NCI-H748 (cell line): ENCODE measurements at regions not wholly inside any gene's neighbourhood (a gene's known extent, or its start where the extent isn't known, plus 50 kb on each side); places are given as distances from the start of the nearest gene placed in this dataset.

ENCODE experiments used
- DNase-seq: peaks from one replicate; lab custom pipeline; 2025; ENCODE audit not compliant: unreplicated experiment; lab: John Stamatoyannopoulos, UW

DNA sequence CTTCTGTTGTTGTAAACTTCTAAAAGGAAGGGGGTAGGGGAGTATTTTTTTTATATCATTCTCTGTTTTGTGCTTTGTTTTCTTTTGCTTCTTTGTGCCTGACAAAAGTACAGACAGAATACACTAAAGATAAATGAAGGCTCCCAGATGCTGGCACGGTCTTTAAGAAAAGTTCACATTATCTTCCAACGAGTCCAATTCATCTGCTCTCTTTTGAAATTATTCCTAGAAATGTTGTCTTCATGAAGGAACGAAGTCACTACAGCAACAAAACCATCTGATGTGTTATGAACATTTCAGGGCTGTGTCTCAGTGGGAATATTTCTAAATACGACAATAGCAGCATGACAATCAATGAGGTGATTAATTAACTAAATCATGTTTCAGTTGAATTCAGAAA is 813.8 kb upstream of the HTR2C start:
- no peak for DNase-seq

GRCh38 chrX:113759422-113759821 is 824.5 kb upstream of the HTR2C start:
- no peak for DNase-seq

DNA sequence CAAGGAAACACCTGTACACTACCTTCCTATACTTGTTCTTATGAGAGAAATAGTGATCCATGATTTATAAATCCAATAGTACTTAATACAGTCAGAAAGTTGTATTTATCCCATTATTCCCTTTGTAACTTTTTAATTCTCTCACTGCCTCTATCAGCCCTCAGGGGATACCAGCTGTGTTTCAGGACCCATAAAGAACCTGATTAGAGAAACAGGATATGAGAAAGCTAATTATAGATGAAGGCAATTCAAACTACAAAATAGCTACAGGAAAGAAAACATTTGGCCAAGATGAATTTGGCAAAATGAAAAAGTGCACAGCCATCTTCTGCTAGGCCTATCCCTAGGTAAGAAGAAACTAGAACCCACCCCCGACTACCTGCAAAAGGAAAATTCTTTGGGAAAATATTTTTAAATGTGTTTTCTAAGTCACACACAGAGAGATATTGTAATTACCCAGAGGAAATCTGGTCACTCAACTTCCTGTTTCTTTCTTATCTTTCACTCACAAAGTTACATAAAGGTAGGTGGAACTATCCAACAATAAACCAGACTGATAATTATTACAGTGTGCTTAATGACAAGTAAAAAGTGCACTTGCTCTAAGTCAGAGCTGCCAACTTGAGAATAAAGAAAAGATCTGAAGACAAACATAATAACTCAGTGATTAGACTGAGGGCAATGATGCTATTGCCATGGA is 836.5 kb upstream of the HTR2C start:
- no peak for DNase-seq

DNA sequence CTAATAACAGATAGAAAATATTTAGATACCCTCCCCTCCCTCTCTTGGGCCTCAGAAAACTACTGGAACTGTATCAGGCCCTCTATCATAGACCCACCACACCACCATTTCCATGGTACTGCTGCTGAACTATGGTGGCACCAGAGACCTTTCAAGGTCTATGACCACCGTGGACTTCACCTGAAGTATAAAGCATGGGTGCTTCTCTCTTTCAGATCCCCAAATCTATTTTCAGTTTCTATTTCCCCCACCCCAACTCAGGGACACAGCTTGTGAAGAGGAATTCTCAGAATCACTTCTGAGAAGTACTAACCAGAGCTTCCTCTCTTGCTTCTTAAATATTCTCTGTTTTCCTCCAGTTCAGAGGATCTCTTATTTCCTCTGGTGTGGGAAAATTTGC is 840.8 kb upstream of the HTR2C start:
- no peak for DNase-seq

DNA sequence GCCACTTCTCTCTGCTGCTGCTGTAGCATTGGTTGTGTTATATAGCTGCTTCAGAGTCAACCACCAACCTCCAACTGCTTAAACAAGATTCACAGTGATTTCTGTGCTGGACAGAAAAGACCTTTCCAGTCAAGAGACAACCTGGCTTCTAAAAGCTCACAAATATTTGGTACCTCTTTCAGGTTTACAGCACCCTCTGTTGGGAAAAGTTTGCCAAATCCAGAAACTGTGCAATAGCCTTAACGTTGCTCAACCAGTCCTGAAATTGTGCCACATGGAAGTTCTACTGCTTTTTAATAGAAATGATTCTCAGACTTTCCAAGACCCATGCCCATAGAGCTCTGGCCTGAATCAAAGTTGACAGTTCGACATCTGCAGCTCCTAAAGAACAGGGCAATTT is 842.1 kb upstream of the HTR2C start:
- DNase-seq: peak; percentile 62

DNA sequence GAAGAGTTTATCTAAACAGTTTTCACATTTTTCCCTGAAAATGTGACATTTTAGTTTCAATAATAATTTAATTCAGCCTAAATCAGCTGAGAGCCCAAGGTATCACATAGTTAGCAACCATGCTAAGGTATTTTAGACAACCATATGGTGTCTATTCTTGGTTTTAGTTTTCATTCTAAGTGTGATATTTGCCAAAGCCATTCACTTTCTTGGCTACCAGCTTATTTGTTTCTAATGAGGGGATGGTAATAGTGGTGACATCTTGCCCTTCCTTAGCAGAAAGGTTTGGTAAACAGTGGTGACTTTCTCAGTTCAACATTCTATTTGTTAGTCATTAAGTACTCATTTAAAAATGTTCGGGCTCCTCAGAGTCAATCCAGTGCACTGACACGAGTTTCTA is 854.9 kb upstream of the HTR2C start:
- no peak for DNase-seq

- no peak for DNase-seq
These were observed 857.0 kb upstream of the HTR2C start for GRCh38 chrX:113726898-113727297.

DNA sequence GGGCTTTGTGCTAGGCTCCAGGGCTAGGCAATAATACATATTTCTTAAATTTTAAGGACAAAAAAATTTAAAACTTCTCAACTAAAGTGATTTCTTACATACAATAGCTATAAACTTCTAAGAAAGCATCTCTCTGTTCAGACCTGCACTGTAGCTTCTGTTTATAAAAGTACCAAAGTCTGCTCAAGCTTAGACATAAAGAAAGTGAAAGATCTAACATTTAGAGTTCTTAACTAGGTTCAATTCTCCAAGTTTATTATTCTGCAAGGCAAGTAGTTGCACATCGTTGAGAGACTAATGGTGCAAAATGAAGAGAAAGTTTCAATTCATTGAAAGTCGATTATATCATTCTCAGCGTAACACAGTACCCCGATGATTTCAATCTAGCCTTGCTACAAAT is 857.4 kb upstream of the HTR2C start:
- DNase-seq: no peak

DNA sequence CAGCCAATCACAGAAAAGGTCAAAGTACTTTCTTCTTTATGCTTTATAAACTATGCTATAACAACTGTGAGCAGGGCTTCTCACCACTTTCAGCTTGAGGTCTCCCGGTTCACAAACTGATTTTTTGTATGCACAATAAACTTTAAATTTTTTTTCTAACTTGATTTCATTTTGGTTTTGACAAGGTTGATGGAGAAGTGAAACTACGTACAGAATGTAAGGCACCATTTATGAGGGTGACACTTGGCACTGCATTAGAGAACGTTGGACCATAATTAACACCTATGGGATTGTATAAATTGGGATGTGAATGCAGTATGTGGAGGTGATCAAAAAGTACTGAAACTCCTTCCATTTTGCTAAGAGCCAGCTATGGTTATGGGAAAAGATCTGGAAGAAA is 857.9 kb upstream of the HTR2C start:
- no peak for DNase-seq

DNA sequence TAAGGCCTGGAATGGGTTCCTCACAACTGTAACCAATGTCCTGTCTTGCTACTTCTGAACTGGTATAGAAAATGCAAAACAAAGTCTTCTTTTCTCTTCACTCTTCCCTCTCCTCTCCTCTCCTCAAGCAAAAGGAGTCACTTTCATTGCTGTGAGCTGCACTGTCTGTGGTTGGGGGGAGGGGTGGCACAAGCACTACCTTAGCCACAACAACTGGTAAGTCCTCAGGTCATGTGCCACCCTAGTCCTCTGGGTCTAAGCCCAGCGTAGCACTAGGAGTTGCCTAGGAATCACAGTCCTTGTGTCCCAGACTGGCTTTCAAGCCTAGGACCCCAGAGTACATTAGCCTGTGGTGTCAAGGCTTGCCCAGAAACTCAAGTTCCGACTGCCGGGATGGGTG is 859.3 kb upstream of the AMOT start:
- no peak for DNase-seq

DNA sequence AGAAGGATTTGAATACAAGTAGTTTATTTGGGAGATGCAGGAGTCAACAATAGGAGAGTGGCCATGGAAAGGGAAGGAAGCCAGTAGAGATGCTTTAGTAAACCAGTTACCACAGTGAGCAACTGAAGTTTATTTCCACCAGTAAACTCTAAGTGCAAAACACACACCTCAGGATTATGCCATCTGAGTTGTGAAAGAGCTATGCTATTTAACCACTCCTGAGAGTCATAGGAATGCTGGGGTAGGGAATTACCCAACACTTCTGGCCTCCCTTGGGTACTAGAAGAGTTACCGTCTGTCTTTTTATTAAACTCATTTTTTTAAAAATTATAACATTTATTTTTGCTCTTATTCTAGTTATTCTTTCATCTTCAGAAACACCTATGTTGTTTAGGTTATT is 834.6 kb upstream of the AMOT start:
- no peak for DNase-seq

GRCh38 chrX:113651306-113651705 is 810.7 kb upstream of the AMOT start:
- peak; percentile 15 for DNase-seq

DNA sequence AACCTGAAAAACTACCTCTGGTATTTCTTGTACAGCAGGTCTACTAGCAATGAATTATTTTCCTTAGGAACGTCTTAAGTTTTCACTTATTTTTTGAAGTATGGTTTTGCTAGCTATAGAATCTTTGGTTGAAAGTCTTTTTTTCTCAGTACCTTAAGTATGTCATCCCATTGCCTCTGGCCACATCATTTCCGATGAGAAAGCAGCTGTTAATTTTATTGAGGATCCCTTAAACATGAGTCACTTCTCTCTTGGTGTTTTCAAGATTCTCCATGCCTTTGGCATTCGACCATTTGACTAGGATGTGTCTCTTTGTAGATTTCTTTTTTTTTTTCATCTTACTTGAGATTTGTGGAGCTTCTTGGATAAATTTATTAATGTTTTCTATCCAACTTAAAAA is 803.8 kb upstream of the AMOT start:
- DNase-seq: no peak

DNA sequence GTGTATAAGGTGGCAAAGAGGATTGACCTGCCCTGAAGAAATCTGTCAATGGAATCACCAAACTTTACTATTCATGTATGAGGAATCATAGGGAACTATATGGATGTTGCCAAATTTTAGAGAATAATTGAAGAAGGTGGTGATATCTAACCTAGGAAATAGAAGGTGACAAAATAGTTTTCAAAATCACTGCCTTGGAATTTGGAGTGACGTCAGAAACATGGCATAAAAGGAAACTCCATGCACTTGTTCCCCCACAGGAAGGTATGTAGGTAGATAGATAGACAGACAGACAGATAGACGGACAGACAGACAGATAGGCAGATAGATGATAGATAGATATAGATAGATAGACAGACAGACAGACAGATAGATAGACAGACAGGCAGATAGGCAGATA is 793.9 kb upstream of the AMOT start:
- no peak for DNase-seq

GRCh38 chrX:113629326-113629725 is 788.7 kb upstream of the AMOT start:
- no peak for DNase-seq

DNA sequence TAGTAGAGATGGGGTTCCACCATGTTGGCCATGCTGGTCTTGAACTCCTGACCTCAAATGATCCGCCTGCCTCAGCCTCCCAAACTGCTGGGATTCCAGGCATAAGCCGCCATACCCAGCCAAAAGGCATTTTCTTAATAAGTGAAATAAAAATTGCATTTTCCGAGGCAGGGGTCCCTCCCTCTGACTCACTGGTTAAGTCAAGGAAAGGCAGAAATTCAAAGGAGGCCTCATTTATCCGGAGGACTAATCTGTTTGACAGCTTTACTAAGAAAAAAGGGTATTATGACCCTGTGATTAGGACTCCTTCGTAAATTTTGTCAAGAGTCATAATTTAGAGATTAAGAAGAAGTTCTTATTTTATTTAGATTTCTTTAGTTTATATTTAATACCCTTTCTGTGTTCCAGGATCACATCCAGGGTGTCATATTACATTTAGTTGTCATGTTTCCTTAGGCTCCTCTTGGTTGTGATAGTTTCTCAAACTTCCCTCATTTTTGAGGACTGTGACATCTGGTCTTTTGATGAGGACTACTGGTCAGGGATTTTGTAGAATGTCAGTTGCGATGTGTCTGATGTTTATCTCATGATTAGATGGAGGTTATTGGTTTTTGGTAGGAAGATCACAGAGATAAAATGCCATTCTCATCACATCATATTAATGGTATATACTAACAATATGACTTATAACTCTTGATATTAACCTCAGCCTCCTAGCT is 753.7 kb upstream of the AMOT start:
- no peak for DNase-seq

- DNase-seq: no peak
These were observed 745.8 kb upstream of the AMOT start for GRCh38 chrX:113586281-113586898.

- DNase-seq: no peak
These were observed 739.9 kb upstream of the AMOT start for GRCh38 chrX:113580486-113580885.

DNA sequence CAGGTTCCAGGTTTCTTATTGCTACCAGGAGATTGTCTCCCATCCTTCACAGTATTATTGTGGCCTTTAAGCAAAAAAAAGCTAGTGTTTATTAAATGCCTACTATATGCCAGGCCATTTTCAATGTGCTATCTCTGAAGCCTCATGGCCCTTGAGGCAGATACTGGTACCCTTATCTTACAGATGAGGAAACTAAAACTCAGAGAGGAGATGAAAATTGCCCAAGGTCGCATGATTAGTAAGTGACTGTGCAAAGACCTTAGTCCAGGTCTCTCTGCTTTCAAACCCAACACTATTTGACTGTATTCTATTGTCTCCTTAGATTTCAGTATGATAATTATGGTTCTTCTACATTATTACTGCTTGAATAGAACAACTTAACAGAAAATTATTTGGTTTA is 717.9 kb upstream of the AMOT start:
- DNase-seq: no peak

GRCh38 chrX:113551919-113552318 is 711.3 kb upstream of the AMOT start:
- no peak for DNase-seq

DNA sequence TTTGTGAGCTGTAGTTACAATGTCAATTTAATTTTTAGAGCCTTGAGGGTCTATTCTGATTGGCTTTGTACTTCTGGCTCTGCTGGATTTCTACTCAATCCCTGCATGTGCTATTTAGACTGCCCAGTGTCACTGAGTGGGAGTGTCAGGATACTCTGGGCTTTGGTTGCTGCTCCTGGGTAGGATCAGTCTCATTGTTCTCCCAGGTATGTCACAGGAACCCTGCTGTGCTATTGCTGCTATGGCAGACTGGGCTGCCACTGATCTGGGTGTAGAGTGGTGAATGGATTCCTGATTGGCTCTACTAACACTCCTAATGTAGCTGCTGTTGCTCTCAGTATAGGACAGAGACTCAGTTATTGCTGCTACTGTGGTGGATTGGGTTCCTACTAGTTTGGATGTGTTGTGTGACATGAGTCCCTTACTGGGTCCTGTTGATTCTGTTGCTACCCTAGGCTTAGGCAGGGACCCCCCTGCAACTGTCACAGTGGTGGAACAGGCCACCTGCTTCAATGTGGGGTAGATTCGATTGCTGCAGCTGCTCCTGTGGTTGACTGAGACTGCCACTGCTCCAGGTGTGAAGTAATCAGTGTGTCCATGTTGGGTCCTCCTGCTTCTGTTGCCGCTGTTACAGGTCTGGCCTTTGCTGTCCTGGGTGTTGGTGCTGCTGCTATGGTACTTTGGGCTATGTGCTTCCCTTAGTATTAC is 707.8 kb upstream of the AMOT start:
- DNase-seq: peak; percentile 26

DNA sequence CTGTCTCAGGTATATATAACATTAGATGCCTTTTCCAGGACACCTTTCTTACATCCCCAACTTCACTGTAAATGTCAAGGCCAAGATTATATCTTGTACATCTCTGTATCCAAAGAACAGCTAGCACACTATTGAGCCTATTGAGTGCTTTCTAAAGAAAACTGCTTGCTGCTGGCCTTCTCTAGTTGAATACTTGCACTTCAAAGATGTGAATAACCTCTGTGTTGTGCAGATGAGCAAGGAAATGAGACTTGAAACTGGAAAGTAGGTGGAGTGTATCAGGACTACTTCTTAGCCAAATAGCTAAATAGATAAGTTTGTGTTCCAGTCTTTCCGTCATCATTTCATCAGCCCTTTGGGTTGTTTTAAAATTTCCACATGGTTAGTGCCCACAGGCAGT is 704.4 kb upstream of the AMOT start:
- no peak for DNase-seq
